NCI-H1694 treated with DMSO at 0.1 percent for 48 hours (cell line): ENCODE measurements at regions not wholly inside any gene's neighbourhood (a gene's known extent, or its start where the extent isn't known, plus 50 kb on each side); places are given as distances from the start of the nearest gene placed in this dataset.
A peak's percentile ranks its signal among the peaks of the same experiment; 100 is the strongest.
"Not testable (repeated sequence)": the region's sequence is repeated elsewhere in the genome, so short reads cannot be mapped to it uniquely, and the experiment has no call there.

Experiments used
- DNase-seq: peaks from one replicate; lab custom pipeline; 2025; lab: John Stamatoyannopoulos, UW

- DNase-seq, result peak; percentile 31
Measured at GRCh38 chr15:62644889-62645742, 397.4 kb upstream of the TPM1 start.

GRCh38 chr15:62647202-62647842 is 395.2 kb upstream of the TPM1 start:
- DNase-seq, result no peak

- DNase-seq, result no peak
Measured at GRCh38 chr15:62647843-62648505, 394.6 kb upstream of the TPM1 start.

GRCh38 chr15:62648954-62649353 is 393.6 kb upstream of the TPM1 start:
- no peak for DNase-seq

GRCh38 chr15:62649793-62650420 is 392.6 kb upstream of the TPM1 start:
- DNase-seq, result no peak

GRCh38 chr15:62653122-62653521 is 389.4 kb upstream of the TPM1 start:
- no peak for DNase-seq

- DNase-seq, result no peak
Measured at GRCh38 chr15:62656071-62656470, 386.5 kb upstream of the TPM1 start.

- DNase-seq, result not testable (repeated sequence)
Measured at GRCh38 chr15:62657501-62657900, 385.0 kb upstream of the TPM1 start.

- DNase-seq, result no peak
Measured at GRCh38 chr15:62658498-62658897, 384.0 kb upstream of the TPM1 start.

GRCh38 chr15:62663547-62663946 is 379.0 kb upstream of the TPM1 start:
- no peak for DNase-seq

- no peak for DNase-seq
Measured at GRCh38 chr15:62665449-62665848, 377.1 kb upstream of the TPM1 start.

GRCh38 chr15:62666046-62666445 is 376.5 kb upstream of the TPM1 start:
- no peak for DNase-seq

GRCh38 chr15:62672268-62672667 is 370.3 kb upstream of the TPM1 start:
- no peak for DNase-seq

GRCh38 chr15:62676891-62677290 is 365.7 kb upstream of the TPM1 start:
- no peak for DNase-seq

GRCh38 chr15:62681939-62682896 is 360.3 kb upstream of the TPM1 start:
- DNase-seq, result no peak

GRCh38 chr15:62683192-62683591 is 359.4 kb upstream of the TPM1 start:
- DNase-seq, result not testable (repeated sequence)

GRCh38 chr15:62684123-62684808 is 358.3 kb upstream of the TPM1 start:
- DNase-seq, result no peak

- no peak for DNase-seq
Measured at GRCh38 chr15:62691008-62691407, 351.5 kb upstream of the TPM1 start.

- no peak for DNase-seq
Measured at GRCh38 chr15:62697636-62698035, 344.9 kb upstream of the TPM1 start.

GRCh38 chr15:62698646-62699045 is 343.9 kb upstream of the TPM1 start:
- DNase-seq, result no peak

- DNase-seq, result peak; percentile 1
Measured at GRCh38 chr15:62706317-62706716, 336.2 kb upstream of the TPM1 start.
